ENCODE measurements at regions not wholly inside any gene's neighbourhood (a gene's known extent, or its start where the extent isn't known, plus 50 kb on each side); places are given as distances from the start of the nearest gene placed in this dataset.

GRCh38 chr7:106571563-106571962 is 89.4 kb downstream of the CCDC71L start:
- TF ChIP-seq CTCF (IDR thresholded peaks at IDR 0.05) (no peak), POLR2A (IDR thresholded peaks at IDR 0.05) (no peak)
- DNase-seq (ENCODE audit: low spot score in 2 of 2): no peak
- intact Hi-C loops (cut with DNase I; ENCODE audit: low total_unique reads): no loop called here
- H3K4me3 ChIP-seq (ENCODE audit: low read depth, poor library complexity, severe bottlenecking): no peak overlapping the region
- WGBS, 2 donors: 84 to 93% methylated on average over 3 of the region's 3 CpGs

GRCh38 chr7:106570948-106571418 is 90.0 kb downstream of the CCDC71L start:
- 55 to 63% methylated on average over 5 of the region's 5 CpGs for WGBS, 2 donors
- TF ChIP-seq CTCF (IDR thresholded peaks at IDR 0.05): no peak
- TF ChIP-seq POLR2A (IDR thresholded peaks at IDR 0.05): no peak
- intact Hi-C loops (cut with DNase I; ENCODE audit: low total_unique reads): no loop called here
- no peak for DNase-seq (ENCODE audit: low spot score in 2 of 2)
- H3K4me3 ChIP-seq (ENCODE audit: low read depth, poor library complexity, severe bottlenecking): no peak overlapping the region

GRCh38 chr7:106570146-106570545 is 90.8 kb downstream of the CCDC71L start:
- WGBS, 2 donors: 93 to 95% methylated on average over 2 of the region's 2 CpGs
- TF ChIP-seq POLR2A (IDR thresholded peaks at IDR 0.05): no peak
- TF ChIP-seq CTCF (IDR thresholded peaks at IDR 0.05): no peak
- intact Hi-C loops (cut with DNase I; ENCODE audit: low total_unique reads): no loop called here

GRCh38 chr7:106569500-106569929 is 91.4 kb downstream of the CCDC71L start:
- DNase-seq (ENCODE audit: low spot score in 2 of 2): no peak
- WGBS, 2 donors: 86 to 90% methylated on average over 10 of the region's 10 CpGs
- intact Hi-C loops (cut with DNase I; ENCODE audit: low total_unique reads): no loop called here
- H3K4me3 ChIP-seq (ENCODE audit: low read depth, poor library complexity, severe bottlenecking): no peak overlapping the region
- TF ChIP-seq CTCF (IDR thresholded peaks at IDR 0.05) (no peak), POLR2A (IDR thresholded peaks at IDR 0.05) (no peak)

More at GRCh38 chr7:106570146-106570545, 90.8 kb downstream of the CCDC71L start:
- no peak overlapping the region for H3K4me3 ChIP-seq (ENCODE audit: low read depth, poor library complexity, severe bottlenecking)
- DNase-seq (ENCODE audit: low spot score in 2 of 2): no peak

GRCh38 chr7:106568680-106569499 is 92.1 kb downstream of the CCDC71L start:
- WGBS, 2 donors: 45 to 47% methylated on average over 4 of the region's 4 CpGs
- TF ChIP-seq CTCF (IDR thresholded peaks at IDR 0.05): no peak
- no peak for TF ChIP-seq POLR2A (IDR thresholded peaks at IDR 0.05)
- DNase-seq (ENCODE audit: low spot score in 2 of 2): peak in 1 of 2 donors; percentile 60
- no peak overlapping the region for H3K4me3 ChIP-seq (ENCODE audit: low read depth, poor library complexity, severe bottlenecking)
- intact Hi-C loops (cut with DNase I; ENCODE audit: low total_unique reads): no loop called here
